GM23338 (cell line): ENCODE measurements at regions not wholly inside any gene's neighbourhood (a gene's known extent, or its start where the extent isn't known, plus 50 kb on each side); places are given as distances from the start of the nearest gene placed in this dataset.

Experiments
- ATAC-seq: fragments of 200-7000 bp; cut with Tn5 transposase; 3 replicates; pipeline ENCODE4 v1.9.1; 2020
- DNase-seq: peaks from one replicate; pipeline ENCODE4 v3.0.0-alpha.2; 2015; ENCODE audit warnings: low spot score
- H2AFZ ChIP-seq: fragments of 200-600 bp; sonication (generic); 2 replicates; pipeline ENCODE4 v1.8.0; 2016; ENCODE audit warnings: antibody characterized with exemption, mild to moderate bottlenecking, moderate library complexity
- H3F3A ChIP-seq: fragments of 200-600 bp; sonication (generic); replicated peaks from 2 replicates; pipeline ENCODE4 v1.8.0; 2017; ENCODE audit warnings: antibody characterized with exemption, mixed run types, low read depth
- H3K27ac ChIP-seq: fragments of 200-600 bp; sonication (generic); 2 replicates; pipeline ENCODE4 v1.6.1; 2016; ENCODE audit warnings: low read depth
- H3K27me3 ChIP-seq: fragments of 200-600 bp; sonication (generic); 2 replicates; pipeline ENCODE4 v1.8.0; 2016; ENCODE audit warnings: mild to moderate bottlenecking, mixed run types, moderate library complexity; ENCODE audit not compliant: insufficient read depth
- H3K36me3 ChIP-seq: fragments of 200-600 bp; sonication (generic); 2 replicates; pipeline ENCODE4 v1.8.0; 2016; ENCODE audit warnings: mild to moderate bottlenecking; ENCODE audit not compliant: insufficient read depth
- H3K4me1 ChIP-seq: fragments of 200-600 bp; sonication (generic); 2 replicates; pipeline ENCODE4 v1.8.0; 2016; ENCODE audit warnings: mild to moderate bottlenecking, moderate library complexity; ENCODE audit not compliant: insufficient read depth
- H3K4me2 ChIP-seq: fragments of 200-600 bp; sonication (generic); 2 replicates; pipeline ENCODE4 v1.7.1; 2017; ENCODE audit warnings: mixed run types
- H3K4me3 ChIP-seq: fragments of 200-600 bp; sonication (generic); 2 replicates; pipeline ENCODE4 v1.6.1; 2016; ENCODE audit warnings: mixed run types
- H3K79me2 ChIP-seq: fragments of 200-600 bp; sonication (generic); replicated peaks from 2 replicates; pipeline ENCODE4 v1.8.0; 2017; ENCODE audit warnings: mild to moderate bottlenecking; ENCODE audit not compliant: insufficient read depth
- H3K9me2 ChIP-seq: fragments of 200-600 bp; sonication (generic); 2 replicates; pipeline ENCODE4 v1.8.0; 2017; ENCODE audit not compliant: insufficient read depth
- H4K20me1 ChIP-seq: fragments of 200-600 bp; sonication (generic); replicated peaks from 2 replicates; pipeline ENCODE4 v1.8.0; 2017; ENCODE audit warnings: mild to moderate bottlenecking; ENCODE audit not compliant: insufficient read depth
- H3K27ac Mint-ChIP-seq: 2 replicates; pipeline ENCODE4 v1.8.0; 2020; ENCODE audit warnings: inconsistent platforms, mild to moderate bottlenecking, moderate library complexity, mixed read lengths
- H3K27me3 Mint-ChIP-seq: 3 replicates; pipeline ENCODE4 v1.8.0; 2022; ENCODE audit warnings: low read depth, mild to moderate bottlenecking, moderate library complexity, mixed read lengths, inconsistent platforms; ENCODE audit not compliant: insufficient read depth, poor library complexity
- H3K36me3 Mint-ChIP-seq: 3 replicates; pipeline ENCODE4 v1.8.0; 2021; ENCODE audit warnings: low read depth, mild to moderate bottlenecking, inconsistent platforms, moderate library complexity, mixed read lengths
- H3K4me1 Mint-ChIP-seq: 3 replicates; pipeline ENCODE4 v1.8.0; 2020; ENCODE audit warnings: mild to moderate bottlenecking, inconsistent platforms, mixed read lengths
- H3K4me3 Mint-ChIP-seq: 3 replicates; pipeline ENCODE4 v1.8.0; 2021; ENCODE audit warnings: moderate library complexity, mild to moderate bottlenecking, inconsistent platforms, mixed read lengths
- H3K9me3 Mint-ChIP-seq: 3 replicates; pipeline ENCODE4 v1.8.0; 2020; ENCODE audit warnings: moderate library complexity, mild to moderate bottlenecking, inconsistent platforms, mixed read lengths
- CREB1 ChIP-seq: fragments of 250-450 bp; sonication (Bioruptor Pico); IDR thresholded peaks from 2 replicates; pipeline ENCODE4 v1.5.0; 2020; ENCODE audit warnings: low read depth, mild to moderate bottlenecking, moderate library complexity
- CTCF ChIP-seq, 2 experiments: fragments of 200-600 bp in 1 of 2; sonication (generic) in 1 of 2; conservative IDR thresholded peaks; 2 replicates each; pipeline versions ENCODE4 v1.5.1 to v1.6.1; 2016 to 2017; ENCODE audit warnings: antibody characterized with exemption in 2 of 2, low read depth in 2 of 2, mild to moderate bottlenecking in 2 of 2, moderate library complexity in 1 of 2
- EZH2phosphoT487 ChIP-seq: fragments of 200-600 bp; sonication (generic); IDR thresholded peaks from one replicate; pipeline ENCODE4 v1.8.1; 2018; ENCODE audit warnings: antibody characterized with exemption; ENCODE audit not compliant: unreplicated experiment
- NANOG ChIP-seq: IDR thresholded peaks from 2 replicates; pipeline ENCODE4 v1.6.1; 2016; ENCODE audit warnings: antibody characterized with exemption, borderline replicate concordance
- STAT1 ChIP-seq: IDR thresholded peaks from one replicate; pipeline ENCODE4 v1.6.1; 2016; ENCODE audit warnings: antibody characterized with exemption; ENCODE audit not compliant: unreplicated experiment
- TF ChIP-seq, protein P1 (sequence below): IDR thresholded peaks from one replicate; pipeline ENCODE4 v1.6.1; 2018; ENCODE audit warnings: antibody characterized with exemption; ENCODE audit not compliant: unreplicated experiment

- Mint-ChIP-seq H3K4me3 (no peak overlapping the region), H3K27me3 (no peaks in the 10 kb centered on the region), H3K9me3 (peaks cover 6% of the 10 kb centered on the region; the same call in 2 of the 3 replicates), H3K36me3 (no peaks in the 10 kb centered on the region), H3K4me1 (no peaks in the 10 kb centered on the region), H3K27ac (no peak overlapping the region)
- Histone ChIP-seq H4K20me1 (no peaks in the 10 kb centered on the region), H3K4me1 (no peaks in the 10 kb centered on the region; the same call in 1 of the 2 replicates), H3K4me3 (no peak overlapping the region), H3K79me2 (no peaks in the 10 kb centered on the region), H2AFZ (peak overlapping the region; percentile 80), H3K27me3 (no peaks in the 10 kb centered on the region), H3K36me3 (no peaks in the 10 kb centered on the region), H3K4me2 (no peak overlapping the region), H3K9me2 (no peaks in the 10 kb centered on the region), H3F3A (no peaks in the 10 kb centered on the region), H3K27ac (no peak overlapping the region)
- ATAC-seq: peak; percentile 69
- peak; percentile 45 for DNase-seq
- TF ChIP-seq EZH2phosphoT487: no peak
- TF ChIP-seq CREB1 (CRISPR knock-in tag): no peak
Observed at GRCh38 chr10:22825841-22826240, 102.0 kb upstream of the ARMC3 start.

DNA sequence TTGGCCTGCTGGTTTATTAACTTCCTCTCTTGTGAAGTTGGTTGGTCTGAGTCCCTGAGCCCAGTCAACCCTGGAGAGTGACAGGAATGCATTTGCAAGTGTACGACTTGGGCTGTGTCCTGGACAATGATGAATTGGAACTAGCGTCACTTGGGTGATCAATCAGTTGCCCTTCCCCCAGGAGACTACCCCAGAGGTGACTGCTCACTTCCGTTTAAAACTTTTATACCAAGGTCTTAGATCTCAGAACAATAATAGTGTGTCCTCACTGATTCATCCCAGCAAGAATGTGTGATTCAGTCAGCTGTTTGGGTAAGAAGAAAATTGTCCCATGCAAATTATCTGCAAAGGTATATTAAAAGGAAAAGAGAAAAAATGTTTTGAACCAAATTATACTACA, 102.9 kb upstream of the ARMC3 start:
- no peaks in the 10 kb centered on the region for H3K79me2 ChIP-seq
- Mint-ChIP-seq H3K36me3 (no peaks in the 10 kb centered on the region), H3K27me3 (no peaks in the 10 kb centered on the region), H3K27ac (peak overlapping the region; percentile 20; the same call in 1 of the 2 replicates), H3K4me1 (no peaks in the 10 kb centered on the region), H3K9me3 (peaks cover 6% of the 10 kb centered on the region; the same call in 2 of the 3 replicates), H3K4me3 (no peak overlapping the region)
- DNase-seq (no peak), ATAC-seq (no peak)
- peaks cover 2% of the 10 kb centered on the region; the same call in 1 of the 2 replicates for H3K9me2 ChIP-seq
- H4K20me1 ChIP-seq: no peaks in the 10 kb centered on the region
- H3K36me3 ChIP-seq: no peaks in the 10 kb centered on the region
- H3K27ac ChIP-seq: no peak overlapping the region
- no peak overlapping the region for H3K4me3 ChIP-seq
- 0 out of 2 replicates have a peak overlapping the region, but pooled peaks have one; percentile 32 for H2AFZ ChIP-seq
- H3F3A ChIP-seq: no peaks in the 10 kb centered on the region
- H3K4me1 ChIP-seq: no peaks in the 10 kb centered on the region; the same call in 1 of the 2 replicates
- H3K27me3 ChIP-seq: no peaks in the 10 kb centered on the region
- TF ChIP-seq, protein P1, sequence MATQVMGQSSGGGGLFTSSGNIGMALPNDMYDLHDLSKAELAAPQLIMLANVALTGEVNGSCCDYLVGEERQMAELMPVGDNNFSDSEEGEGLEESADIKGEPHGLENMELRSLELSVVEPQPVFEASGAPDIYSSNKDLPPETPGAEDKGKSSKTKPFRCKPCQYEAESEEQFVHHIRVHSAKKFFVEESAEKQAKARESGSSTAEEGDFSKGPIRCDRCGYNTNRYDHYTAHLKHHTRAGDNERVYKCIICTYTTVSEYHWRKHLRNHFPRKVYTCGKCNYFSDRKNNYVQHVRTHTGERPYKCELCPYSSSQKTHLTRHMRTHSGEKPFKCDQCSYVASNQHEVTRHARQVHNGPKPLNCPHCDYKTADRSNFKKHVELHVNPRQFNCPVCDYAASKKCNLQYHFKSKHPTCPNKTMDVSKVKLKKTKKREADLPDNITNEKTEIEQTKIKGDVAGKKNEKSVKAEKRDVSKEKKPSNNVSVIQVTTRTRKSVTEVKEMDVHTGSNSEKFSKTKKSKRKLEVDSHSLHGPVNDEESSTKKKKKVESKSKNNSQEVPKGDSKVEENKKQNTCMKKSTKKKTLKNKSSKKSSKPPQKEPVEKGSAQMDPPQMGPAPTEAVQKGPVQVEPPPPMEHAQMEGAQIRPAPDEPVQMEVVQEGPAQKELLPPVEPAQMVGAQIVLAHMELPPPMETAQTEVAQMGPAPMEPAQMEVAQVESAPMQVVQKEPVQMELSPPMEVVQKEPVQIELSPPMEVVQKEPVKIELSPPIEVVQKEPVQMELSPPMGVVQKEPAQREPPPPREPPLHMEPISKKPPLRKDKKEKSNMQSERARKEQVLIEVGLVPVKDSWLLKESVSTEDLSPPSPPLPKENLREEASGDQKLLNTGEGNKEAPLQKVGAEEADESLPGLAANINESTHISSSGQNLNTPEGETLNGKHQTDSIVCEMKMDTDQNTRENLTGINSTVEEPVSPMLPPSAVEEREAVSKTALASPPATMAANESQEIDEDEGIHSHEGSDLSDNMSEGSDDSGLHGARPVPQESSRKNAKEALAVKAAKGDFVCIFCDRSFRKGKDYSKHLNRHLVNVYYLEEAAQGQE: no peak
- TF ChIP-seq STAT1 (no peak), CTCF (conservative IDR thresholded peaks at IDR 0.05; ENCODE audit: low read depth in 2 of 2) (no peak), EZH2phosphoT487 (no peak), NANOG (no peak)
- H3K4me2 ChIP-seq: no peak overlapping the region
